GM21529 (cell line): ENCODE measurements at regions not wholly inside any gene's neighbourhood (a gene's known extent, or its start where the extent isn't known, plus 50 kb on each side); places are given as distances from the start of the nearest gene placed in this dataset.

Experiments used
- ATAC-seq: cut with Tn5 transposase; IDR thresholded peaks from one replicate; pipeline ENCODE4 v1.9.1; 2021; ENCODE audit not compliant: unreplicated experiment

GRCh38 chr6:88558981-88559380 lies 392.8 kb upstream of the CNR1 start:
- ATAC-seq = no peak

GRCh38 chr6:88556663-88557062 lies 390.5 kb upstream of the CNR1 start:
- no peak for ATAC-seq

DNA sequence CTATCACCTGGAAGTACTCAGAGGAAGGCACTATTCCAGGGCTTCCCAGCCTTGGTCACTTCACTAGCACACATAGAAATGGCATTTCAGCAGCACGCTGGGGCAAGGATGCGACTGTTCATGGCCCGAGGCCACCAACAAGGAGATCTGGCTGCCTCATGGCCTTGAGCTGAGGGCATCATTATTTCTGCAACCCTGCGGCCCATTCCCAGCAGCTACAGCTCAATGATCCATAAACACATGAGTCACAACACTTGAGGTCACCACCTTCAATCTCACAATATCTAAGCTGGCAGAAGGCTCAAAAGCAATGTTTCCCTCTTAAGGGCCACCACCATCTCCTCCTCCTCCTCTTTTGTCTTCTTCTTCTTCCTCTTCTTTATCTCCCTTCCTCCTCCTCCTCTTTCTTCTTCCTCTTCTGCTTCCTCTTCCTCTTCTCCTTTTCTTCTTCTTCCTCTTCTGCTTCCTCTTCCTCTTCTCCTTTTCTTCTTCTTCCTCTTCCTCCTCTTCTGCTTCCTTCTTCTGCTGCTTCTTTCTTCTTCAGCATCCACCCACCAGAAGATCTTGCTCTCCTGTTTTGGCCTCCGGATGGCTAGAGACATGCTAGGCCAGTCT lies 382.9 kb upstream of the CNR1 start:
- ATAC-seq = no peak

DNA sequence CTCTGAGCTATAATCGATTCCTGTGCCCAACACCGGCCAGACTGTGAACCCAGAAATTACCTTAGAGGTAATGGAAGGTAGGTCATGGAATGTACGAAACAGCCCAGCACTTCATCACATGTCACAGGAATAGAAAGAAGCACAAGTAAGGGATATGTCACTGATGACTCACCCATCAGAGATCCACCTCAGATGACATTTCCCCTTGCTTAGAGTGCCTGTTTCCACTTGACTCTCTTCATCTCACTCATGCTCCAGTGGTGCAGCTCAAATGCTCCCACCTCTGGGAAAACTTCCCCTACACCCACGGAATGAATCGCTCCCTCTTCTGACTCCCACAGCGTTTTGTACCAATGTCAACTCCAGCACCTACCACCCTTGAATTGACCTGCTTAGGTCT lies 381.6 kb upstream of the CNR1 start:
- no peak for ATAC-seq

DNA sequence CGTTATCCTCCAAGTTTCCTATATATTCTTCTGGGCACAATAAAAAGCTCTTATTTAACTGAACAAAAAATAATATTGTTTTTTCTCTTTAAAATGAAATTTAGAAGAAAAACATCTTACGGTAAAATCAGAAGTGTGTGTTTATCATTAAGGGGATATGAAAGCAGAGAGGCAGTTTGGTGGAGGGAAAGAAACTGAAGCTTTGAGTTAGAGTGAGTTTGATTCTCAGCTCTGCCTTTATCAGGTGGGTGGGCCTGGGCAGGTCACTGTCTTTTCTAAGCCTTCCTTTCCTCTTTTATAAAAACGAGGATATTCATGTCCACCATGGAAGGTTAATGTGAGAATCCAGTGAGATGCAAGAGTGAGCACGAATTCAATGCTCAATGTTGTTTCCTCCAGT lies 379.8 kb upstream of the CNR1 start:
- ATAC-seq = no peak

GRCh38 chr6:88544986-88545612 lies 379.0 kb upstream of the CNR1 start:
- no peak for ATAC-seq

DNA sequence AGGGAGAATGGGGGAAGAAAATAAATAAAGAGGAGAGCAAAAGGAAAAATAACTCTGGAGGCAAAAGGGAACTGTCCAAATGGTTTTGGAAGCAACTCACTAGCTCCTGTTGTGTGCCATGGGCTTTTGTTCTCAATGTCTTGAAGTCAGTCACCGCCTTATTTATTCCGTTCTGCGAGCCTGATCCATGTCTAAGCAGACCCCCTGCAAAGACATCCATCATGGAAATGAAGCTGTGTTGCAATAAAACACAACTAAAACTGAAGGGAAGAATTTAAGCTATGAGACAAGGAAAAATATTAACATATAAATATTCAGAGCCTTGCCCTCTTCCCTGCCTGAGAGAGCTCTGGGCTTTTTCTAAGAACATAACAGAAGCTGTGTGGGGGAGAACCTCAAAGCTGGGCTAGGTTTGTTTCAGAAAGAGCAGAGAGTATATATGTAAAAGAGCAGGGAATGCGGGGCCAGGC lies 373.2 kb upstream of the CNR1 start:
- no peak for ATAC-seq

GRCh38 chr6:88538840-88539239 lies 372.7 kb upstream of the CNR1 start:
- no peak for ATAC-seq

- ATAC-seq = no peak
Measured at GRCh38 chr6:88538130-88538706, 372.1 kb upstream of the CNR1 start.

DNA sequence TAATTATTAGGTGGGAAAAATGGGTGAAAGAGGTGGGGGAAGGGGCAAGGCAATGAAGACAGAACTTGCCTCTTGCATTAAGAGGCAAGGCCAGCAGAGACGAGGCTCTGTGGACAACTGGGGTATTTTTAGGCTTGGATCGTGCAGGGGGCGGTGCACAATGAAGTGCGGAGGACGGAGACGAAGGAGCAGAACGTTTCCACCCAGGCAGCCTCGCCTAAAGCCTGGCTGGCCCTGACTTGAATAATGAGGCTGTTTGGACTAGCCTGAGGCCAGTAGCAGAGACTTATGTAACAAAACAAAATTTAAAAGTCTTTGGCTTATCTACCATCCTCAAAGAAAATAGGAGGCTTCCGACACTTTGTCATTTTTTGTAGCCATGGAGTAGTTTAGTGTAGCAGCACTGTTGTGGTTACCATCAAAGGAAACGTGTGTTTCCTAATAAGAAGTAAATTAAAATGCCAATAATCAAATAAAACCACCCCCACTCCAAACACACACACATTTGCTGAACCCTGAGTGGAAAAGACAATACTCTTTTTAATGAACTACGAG lies 370.0 kb upstream of the CNR1 start:
- ATAC-seq = no peak

- no peak for ATAC-seq
Measured at GRCh38 chr6:88535306-88535705, 369.2 kb upstream of the CNR1 start.

DNA sequence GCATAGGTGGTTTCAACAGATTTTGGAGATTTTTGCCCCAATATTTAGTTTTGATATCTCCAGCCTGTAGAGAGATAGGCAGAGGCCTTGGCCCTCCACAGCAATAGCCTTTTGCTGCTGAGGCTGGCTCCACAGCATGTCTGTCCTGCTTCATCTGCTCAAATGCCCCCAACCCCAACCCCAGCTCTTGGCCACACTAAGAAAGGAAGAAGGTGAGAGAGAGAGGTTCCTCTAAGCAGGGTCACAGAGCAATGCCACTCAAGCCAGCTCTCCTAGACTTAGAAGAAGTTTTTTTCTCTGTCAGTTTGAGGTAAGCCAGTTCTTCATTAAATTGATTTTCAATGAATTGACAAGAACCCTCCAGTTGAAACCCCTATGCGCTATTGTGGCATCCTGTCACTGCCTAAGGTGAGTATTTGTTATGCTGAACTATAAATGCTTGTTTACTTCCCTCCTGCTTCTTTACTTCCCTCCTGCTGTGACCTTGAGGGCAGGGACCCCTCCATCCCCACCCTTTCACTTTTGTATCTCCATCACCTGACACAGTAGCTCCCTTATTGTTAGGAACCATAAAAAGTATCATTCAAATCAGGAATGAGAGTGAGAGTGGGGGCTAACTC lies 366.2 kb upstream of the CNR1 start:
- no peak for ATAC-seq

DNA sequence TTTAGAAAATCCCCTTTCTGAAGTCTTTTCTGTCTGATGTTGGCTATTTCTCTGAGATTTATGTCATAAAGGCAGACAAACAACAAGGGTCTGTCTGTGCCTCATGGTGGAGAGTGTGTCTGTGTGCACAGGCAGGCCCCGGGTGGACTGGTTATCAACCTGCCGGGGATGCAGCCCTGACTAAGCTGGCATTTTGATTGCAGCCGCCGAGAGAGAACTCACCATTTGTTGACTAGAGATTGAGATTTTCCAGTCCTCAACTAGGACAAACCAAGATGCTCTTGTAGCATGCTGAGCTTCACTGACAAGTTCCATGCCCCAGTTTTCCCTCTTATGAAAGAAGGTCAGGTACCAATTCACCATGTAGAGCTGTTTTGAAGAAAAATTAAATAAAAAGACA lies 363.6 kb upstream of the CNR1 start:
- no peak for ATAC-seq

GRCh38 chr6:88520445-88520844 lies 354.3 kb upstream of the CNR1 start:
- ATAC-seq = no peak

GRCh38 chr6:88520017-88520338 lies 353.8 kb upstream of the CNR1 start:
- ATAC-seq = no peak

DNA sequence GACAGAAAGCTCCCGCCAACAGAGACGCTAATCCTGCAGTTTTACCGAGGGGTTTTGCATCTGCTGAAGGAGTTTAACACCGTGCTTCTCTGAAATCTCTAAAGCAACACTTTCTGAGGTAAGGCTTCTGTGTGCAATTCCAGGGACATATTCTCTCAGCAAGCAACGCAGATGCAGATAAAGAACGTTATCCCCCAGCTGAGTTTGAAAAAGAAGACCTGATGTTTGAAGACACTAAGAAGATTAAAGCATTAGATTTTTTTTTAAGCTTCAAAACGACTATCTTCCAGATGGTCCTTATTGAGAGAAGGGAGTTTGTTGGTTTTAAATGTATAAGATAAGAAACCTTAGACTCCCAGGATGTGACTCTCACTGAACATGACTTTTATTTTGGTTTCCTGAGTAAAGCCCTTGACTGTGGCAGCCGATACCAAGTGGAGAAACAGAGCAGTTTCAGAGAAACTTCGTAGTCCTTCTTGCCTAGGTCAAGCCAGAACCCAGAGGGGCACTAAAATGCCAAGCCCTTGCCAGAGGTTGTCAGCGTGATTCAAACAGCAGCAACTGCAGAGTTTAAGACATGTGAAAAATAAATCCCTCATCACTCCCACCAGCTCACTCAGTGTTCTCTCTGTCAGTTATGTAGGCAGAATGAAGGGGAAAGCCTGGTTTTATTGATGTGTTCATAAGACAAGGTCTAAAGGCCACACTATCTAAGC lies 353.3 kb upstream of the CNR1 start:
- no peak for ATAC-seq

- ATAC-seq = no peak
Measured at GRCh38 chr6:88517737-88518136, 351.6 kb upstream of the CNR1 start.

DNA sequence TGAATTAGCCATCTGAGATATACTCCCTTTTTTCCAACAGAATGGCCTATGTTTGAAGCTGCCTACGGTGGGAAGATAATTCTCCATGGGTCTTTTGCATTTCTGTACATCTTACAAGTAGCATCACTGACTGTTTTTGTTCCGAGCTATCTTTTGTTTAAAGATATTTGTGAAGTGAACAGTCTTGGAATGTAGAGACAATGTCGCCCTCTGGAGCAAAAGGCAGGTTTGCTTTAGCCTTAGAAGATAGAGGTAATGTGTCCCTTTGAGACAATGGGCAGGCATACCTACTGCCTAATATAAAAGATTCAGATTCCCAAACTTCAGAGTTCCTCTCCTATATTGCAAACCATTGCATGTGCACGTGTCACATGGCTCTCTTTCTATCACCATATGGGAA lies 347.8 kb upstream of the CNR1 start:
- ATAC-seq = no peak

GRCh38 chr6:88513471-88513870 lies 347.3 kb upstream of the CNR1 start:
- no peak for ATAC-seq

DNA sequence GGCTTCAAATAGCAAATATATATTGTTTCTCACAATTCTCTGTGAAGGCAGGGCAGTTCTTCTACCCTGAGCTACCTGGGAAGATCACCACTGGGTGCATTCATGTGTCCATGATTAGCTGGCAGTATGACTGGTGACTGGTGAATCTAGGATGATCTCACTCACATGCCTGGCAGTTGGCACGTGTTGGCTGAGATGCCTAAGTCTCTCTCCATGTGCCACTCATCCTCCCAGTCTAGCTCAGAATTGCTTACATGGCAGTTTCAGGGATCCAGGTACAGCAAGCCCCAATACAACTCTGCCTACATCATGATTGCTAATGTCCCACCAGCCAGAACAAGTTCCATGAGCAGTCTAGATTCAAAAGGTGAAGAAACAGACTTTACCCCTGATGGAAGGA lies 346.8 kb upstream of the CNR1 start:
- no peak for ATAC-seq

- no peak for ATAC-seq
Measured at GRCh38 chr6:88502391-88502790, 336.2 kb upstream of the CNR1 start.
